HG03521 (cell line): ENCODE measurements at regions not wholly inside any gene's neighbourhood (a gene's known extent, or its start where the extent isn't known, plus 50 kb on each side); places are given as distances from the start of the nearest gene placed in this dataset.
"Not testable (repeated sequence)": the region's sequence is repeated elsewhere in the genome, so short reads cannot be mapped to it uniquely, and the experiment has no call there.

Experiments used
- ATAC-seq: cut with Tn5 transposase; IDR thresholded peaks from one replicate; pipeline ENCODE4 v1.9.1; 2021; ENCODE audit warnings: mild to moderate bottlenecking, moderate library complexity; ENCODE audit not compliant: unreplicated experiment

DNA sequence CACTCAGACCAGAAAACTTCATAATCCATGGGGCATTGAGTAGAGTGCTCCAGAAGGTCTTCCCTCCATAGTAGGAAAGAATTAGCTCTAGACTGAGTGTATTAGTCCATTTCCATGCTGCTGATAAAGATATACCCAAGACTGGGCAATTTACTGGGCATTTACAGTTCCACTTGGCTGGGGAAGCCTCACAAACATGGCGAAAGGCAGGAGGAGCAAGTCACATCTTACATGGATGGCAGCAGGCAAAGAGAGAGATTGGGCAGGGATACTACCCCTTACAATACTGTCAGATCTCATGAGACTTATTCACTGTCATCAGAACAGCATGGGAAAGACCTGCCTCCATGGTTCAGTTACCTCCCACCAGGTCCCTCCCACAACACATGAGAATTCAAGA is 300.6 kb upstream of the TMEM132C start:
- no peak for ATAC-seq

DNA sequence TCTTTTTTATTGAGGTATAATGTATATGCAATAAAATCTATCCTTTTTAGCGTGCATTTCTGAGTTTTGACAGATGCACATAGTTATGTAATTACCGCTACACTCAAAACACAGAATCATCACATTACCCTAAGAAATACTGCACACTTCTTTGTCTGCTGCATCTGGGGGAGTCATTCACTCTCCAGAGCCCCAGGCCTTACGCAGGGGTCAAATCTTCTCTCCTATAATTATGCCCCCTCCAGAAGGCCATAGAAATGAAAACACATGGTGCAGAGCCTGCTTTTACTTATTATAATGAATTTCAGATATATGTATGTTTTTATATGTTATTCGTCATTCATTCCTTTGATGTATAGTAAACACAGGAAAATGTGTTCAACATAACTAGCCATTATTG is 296.5 kb upstream of the TMEM132C start:
- no peak for ATAC-seq

DNA sequence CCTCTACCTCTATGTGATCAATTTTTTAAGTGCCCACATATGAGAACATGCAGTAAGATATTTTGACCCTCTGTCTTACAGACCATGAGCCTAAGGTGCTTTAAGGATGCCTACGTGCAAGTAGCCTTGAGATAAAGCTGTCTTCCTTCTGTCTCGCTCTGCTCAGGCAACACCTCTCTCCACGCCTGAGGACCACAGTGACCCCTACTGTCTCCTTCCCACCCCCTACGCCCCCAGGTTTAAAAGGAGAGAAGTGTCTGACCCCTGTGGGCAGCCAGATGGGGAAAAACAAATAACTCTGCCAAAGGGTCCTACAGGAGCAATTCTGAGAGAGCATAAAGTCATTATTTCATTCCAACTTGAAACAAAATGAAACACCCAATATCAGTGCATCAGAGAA is 286.4 kb upstream of the TMEM132C start:
- no peak for ATAC-seq

DNA sequence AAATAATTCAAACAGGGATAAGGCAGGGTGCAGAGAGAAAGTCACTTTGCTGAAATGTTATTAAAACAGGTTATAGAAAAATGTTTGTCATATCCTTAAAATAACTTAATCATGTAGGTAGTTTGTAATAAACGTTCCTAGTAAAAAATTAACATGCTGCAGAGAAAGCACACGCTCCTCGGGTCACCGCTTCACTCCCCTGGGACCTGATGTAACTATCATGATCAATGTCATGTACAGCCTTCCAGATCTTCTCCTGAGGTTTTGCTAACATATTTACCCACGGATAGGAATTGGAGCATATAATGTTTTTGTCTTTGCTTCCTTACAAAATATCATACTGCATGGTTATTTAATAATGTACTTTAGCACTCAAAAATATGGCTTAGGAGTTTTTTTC is 285.1 kb upstream of the TMEM132C start:
- no peak for ATAC-seq

DNA sequence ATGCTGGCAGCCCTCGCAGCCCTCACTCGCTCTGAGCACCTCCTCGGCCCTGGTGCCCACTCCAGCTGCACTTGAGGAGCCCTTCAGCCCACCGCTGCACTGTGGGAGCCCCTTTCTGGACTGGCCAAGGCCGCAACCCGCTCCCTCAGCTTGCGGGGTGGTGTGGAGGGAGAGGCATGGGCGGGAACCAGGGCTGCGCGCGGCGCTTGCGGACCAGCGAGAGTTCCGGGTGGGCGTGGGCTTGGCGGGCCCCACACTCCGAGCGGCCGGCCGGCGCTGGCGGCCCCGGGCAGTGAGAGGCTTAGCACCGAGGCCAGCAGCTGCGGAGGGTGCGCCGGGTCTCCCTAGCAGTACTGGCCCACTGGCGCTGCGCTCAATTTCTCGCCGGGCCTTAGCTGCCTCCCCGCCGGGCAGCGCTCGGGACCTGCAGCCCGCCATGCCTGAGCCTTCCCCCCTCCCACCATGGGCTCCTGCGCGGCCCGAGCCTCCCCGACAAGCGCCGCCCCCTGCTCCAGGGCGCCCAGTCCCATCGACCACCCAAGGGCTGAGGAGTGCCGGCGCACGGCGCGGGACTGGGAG is 283.7 kb upstream of the TMEM132C start:
- not testable (repeated sequence) for ATAC-seq

DNA sequence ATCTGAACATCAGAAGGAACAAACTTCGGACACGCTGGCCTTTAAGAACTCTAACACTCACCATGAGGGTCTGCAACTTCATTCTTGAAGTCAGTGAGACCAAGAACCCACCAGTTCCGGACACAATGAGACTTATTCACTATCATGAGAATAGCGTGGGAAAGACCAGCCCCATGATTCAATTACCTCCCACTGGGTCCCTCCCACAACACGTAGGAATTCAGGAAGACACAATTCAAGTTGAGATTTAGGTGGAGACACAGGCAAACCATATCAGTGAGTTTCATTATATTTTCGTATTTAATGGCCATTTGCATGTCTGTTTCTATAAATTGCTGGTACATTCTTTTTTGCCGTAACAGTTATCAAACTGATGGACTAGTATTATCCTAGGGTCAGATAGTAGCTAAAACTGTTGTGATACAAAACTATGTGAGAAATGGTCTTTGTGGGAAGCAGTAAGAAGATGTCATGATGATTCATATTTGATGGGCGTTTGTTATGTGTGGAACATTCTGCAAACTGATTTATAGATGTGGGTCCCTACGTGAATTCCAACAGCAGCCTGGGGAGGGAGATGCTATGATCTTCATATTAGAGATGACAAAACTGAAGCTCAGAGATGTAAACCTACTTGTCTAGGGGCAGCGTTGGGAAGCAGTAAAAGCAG is 282.4 kb upstream of the TMEM132C start:
- ATAC-seq: no peak

DNA sequence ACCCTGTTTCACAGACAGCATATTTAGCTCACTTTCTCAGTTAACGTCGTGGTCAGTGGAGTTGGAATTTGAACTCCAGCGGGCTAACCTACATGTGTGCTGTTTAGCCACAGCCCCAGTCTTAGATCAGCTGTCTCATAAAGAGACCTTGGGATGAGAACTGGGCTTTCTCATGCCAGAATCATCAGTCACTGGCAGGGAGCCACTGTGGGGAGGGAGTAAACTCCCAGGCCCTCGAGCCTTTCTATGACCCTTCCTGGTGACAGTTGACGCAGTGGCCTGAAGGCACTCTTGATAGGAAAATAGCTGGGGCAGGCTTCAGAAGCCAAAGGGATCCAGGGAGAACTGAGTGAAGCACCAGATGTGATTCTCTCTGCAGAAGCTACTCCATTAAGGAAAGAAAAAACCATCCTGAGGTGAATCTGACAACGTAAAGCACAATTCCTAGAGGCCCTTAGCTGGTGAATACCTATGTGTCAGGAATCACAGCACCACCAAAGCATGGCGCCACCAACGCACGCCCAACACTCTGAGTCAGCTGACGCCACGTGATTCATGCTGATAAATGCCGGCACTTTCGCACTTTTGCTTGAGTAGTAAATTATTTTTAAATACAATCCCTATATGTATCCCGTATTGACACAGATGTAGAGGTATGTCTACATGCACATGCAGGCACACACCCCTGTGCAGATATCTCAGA is 279.6 kb upstream of the TMEM132C start:
- ATAC-seq: no peak

DNA sequence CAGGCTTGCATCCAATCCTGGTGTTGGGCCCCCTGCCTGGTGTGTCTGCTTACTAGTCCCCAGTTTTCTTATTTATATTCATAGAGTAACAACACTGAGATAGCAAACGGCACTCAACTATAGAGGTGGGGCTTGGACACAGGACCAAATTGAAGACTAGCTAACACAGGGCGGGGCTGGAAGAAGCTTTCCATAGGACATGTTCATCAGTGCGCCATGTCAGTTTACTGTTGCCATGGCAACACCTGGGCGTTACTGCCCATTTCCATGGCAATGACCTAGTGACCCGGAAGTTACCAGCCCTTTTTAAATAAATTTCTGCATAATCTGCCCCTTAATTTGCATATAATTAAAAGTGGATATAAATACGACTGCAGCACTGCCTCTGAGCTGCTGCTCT is 275.5 kb upstream of the TMEM132C start:
- no peak for ATAC-seq

DNA sequence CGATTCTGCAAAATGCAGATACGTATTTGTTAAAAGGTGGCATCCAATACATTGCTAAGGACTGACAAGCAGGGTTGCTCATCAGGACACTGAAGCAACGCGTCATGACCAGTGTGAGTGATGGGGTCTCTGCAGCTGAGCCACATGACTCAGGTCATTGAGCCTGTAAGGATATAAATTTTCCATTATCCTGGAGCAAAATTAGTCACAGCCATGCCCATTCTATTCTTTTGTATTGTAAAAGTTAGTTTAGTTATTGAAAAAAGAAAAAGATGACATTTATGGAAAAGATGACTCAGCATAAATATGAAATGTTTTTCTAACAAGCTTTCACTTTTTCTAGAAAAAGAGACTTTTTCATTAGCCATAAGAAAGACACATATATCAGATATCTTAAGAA is 268.0 kb upstream of the TMEM132C start:
- ATAC-seq: no peak

DNA sequence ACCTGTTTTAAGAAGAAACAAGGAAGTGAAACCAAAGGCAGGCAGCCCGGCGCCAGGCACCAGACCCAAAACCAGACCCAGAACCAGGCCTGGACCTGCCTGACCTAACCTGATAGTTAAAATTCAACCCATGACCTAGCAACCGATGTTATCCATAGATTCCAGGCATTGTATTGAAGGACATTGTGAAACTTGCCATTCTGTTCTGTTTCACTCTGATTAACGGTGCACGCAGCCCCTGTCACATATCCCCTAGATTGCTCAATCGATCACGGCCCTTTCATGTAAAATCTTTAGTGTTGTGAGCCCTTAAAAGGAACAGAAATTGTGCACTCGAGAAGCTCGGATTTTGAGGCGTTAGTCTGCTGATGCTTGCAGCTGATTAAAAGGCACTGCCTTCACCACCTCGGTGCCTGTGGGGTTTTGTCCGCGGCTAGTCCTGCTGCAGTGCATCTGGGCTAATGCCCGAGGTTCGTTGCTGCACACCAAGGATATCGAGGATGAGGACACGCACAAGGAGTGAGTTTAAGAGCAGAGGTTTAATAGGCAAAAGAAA is 262.5 kb upstream of the TMEM132C start:
- no peak for ATAC-seq

DNA sequence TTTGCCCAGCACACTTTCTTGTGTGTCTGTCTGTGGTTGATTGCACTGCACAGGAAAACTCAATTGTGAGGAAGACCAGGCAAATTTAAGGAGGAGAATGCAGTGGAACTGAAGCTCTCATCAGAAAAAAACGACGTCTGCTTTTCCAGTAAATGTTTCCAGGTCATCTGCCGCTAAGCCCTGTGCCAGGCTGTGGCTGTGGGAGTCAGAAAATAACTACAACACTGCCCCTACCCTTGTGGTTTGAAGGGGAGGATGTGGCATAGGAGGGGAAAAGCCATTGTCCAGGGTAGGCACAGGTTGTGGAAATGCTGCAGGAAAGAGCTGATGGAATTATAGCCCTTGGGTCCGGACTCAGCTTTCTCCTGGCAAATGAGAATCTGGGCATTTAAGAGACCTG is 259.7 kb upstream of the TMEM132C start:
- no peak for ATAC-seq

DNA sequence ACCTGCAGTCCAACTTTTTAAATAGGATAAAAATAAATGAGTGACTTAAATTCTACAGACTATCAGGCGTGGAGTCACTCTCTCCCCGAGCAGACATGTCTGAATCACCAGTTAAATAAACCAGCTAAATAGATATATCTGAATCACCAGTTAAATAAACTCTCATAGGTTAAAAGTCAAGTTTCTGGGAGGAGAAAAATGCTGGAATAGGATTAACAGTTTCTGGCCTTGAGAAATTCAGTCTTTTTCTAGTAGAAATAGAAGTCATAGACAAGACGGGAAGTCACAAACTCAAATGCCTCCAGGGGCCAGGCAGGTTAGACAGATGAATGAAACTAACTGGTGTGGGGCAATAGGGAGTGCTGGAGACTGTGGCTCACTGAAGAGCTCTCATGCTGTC is 258.6 kb upstream of the TMEM132C start:
- ATAC-seq: no peak

DNA sequence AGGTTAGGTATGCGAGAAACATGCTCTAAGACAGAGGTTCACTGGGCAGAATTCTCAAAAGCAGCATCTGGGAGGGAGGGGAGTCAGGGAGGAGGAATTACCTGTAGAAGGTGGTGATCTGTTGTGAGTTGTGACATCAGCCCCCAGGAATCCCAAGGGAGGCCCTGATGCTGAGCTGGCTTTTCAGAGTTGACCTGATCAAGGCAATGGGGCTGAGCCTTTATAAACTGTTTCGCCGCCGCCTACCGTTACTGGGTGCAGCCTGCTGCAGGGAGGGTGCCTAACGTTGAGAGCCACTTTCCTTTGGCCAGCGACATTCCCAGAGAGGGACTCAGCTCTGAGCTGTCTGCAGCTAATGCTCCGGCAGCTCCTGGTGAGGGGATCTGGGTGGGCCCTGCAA is 257.9 kb upstream of the TMEM132C start:
- ATAC-seq: no peak

DNA sequence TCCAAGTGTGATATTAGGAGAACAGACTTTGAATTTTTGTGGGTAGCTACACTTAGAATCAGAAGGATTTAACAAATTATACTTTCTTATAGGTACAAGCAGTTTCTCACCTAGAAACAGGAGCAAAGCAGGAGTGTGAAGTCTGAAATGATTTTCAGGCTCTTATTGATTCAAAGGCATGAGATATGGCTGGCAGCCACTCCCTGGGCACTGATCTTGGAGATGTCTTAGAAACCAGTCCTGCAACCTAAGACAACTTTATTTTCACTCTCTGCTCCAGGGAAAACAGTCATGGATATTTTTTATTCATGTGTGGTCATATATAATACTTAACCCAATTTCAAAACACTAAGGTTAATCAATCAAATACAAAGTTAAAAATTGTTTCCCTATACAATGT is 254.9 kb upstream of the TMEM132C start:
- ATAC-seq: no peak

DNA sequence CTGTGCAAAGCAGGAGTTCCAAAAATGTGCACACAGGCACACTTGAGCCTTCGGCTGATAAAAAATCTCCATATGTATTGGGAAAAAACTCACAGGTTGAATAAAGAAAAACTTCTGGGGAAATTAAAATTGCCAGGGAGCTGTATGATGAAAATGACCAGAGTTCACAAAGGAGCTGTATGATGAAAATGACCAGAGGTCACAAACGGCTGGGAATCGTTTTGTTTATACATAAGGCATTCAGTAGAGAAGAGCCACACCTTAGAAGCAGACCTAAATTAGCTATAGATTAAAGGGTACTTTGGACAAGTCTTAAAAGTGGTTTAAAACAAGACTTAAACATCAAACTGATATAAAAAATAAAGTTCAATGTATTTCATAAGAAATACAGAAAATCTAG is 251.7 kb upstream of the TMEM132C start:
- ATAC-seq: no peak

DNA sequence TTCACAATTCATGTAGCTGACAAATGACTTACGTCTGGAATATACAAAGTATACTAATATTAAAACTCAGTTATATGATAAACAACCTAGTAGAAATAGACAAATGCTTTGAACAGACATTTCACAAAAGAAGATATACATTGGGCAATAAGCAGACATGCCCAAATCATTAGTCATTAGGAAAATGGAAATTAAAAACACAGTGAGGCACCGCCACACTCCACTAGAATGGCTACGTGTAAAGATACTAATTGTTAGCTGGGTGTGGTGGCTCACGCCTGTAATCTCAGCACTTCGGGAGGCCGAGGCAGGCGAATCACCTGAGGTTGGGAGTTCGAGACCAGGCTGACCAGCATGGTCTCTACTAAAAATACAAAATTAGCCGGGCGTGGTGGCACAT is 248.9 kb upstream of the TMEM132C start:
- no peak for ATAC-seq

DNA sequence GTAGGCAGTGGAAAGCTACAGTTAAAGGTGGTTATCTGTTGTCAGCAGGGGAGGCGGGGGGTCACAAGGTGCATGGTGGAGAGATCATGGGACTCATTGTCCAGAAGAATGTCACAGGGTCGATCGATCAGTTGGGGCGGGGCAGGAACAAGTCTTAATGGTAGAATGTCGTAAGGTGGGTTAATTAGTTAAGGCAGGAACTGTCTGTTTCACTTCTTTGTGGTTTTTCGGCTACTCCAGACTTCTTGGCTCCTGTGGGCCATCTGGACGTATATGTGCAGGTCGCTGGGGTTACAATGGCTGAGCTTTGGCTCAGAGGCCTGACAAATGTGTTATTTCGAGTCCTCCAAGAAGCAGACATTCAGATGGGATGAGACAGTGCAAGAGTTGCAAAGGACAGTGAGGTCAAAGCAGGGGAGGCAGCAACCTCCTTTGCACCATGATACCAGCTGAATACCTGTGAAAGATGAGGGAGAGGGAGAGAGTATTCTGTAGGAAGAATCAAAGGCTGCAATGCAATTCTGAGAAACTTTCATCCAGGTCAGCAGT is 246.9 kb upstream of the TMEM132C start:
- ATAC-seq: no peak

DNA sequence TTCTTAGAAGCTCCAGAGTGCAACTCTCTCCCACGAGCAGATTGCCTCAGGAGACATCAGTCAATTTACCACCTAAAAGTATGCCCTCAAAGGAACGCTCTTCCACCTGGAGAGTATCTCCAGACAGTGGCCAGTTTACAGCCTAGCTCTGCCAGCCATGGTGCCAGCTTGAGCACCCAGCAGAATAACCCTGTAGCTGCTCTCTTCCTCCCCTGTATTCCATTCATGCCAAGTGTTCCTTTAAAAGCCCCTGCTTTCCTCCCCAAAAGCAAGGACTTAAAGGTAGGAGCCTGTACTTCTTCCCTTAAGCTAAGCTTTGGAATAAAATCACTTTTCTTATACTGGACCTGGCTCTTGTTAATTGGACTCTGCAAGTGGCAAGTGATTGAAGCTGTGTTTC is 245.4 kb upstream of the TMEM132C start:
- no peak for ATAC-seq

DNA sequence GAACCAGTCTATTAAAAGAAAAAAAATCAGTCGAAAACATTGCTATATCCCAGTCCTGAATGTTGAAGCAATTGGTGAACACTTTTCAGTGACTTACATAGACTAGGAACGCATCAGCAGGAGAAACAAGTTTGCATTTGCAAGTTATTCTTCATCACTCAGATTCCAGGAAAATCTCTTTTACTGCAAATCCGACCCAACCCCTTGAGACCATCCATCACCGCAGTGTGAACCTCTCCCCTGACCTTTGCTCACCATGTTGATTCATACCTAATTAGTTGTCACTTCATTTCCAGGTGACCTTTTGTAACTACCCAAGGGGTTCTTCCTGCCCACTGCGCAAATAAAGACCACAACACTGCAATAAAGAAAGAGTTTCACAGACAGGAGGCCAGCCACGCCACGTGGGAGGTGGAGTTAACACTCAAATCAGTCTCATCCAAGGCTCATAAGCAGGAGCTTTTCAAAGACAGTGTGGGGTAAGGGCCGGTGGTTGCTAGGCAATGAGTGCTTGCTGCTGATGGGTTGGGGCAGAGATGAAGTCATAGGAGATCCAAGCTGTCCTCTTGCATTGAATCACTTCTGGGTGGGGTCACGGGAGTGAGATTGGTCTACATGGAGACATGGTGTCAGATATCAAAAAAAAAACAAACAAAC is 241.3 kb upstream of the TMEM132C start:
- no peak for ATAC-seq

DNA sequence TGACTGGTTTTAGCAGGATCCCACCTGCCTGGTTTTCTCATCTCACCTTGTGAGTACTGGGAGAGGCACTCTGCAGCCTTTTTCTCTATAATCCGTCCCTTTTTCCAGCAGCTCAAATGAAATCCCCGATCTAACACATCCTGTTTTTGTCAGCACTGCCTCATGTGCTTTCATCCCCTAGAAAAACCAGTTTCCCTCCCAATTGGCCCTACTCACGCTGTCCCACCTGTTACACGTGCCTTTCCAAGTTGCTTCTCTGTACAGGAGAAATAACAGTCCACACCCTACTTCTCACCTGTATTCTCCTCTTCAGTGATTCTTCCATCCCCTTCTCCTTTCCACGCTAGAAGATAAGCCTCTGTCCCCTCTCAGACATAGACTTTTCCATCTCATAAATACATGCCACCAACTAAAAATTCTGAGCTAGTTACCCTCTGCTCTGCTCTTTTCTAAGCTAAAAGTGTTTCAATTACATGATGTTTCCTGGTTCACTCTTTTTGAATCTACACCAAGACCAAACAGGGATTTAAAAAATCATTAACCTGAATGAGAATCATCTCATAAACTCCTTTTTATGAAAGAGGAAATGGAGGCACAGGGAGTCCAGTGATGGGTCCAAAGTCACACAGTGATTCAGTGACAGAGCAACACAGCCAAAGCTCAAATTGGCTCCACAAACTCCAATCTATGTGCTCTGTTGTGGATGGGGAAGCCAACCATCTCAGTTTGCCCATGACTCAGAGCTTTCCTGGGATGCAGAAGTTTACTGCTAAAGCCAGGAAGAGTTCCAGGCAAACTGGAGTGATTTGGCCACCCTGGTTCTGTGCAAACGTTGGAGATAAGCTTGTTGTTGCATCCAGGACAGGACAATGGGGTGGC is 240.0 kb upstream of the TMEM132C start:
- ATAC-seq: no peak
